Panc1 (cell line): ENCODE measurements at regions not wholly inside any gene's neighbourhood (a gene's known extent, or its start where the extent isn't known, plus 50 kb on each side); places are given as distances from the start of the nearest gene placed in this dataset.

ENCODE experiments used
- ATAC-seq: fragments of 200-7000 bp; cut with Tn5 transposase; 2 replicates; pipeline ENCODE4 v1.9.1; 2020; ENCODE audit warnings: mild to moderate bottlenecking, moderate library complexity
- BruUV-seq: library from RNA; stranded (reverse); fragments of 400-500 nt; replicated peaks from 2 replicates; lab custom pipeline; 2021; lab: Mats Ljungman, UMichigan
- CTCF ChIA-PET: fragments of 300-600 bp; sonication (Branson Sonifier 250); formaldehyde crosslinking; loops from one replicate; lab custom pipeline; 2022; ENCODE audit warnings: antibody characterized with exemption; lab: Charles Lee
- POLR2A ChIA-PET: fragments of 300-600 bp; sonication (Branson Sonifier 250); formaldehyde crosslinking; loops from one replicate; lab custom pipeline; 2022; ENCODE audit warnings: antibody characterized with exemption; lab: Charles Lee
- DNase-seq: peaks from one replicate; pipeline ENCODE4 v3.0.0-alpha.2; 2010; ENCODE audit warnings: low read depth, low spot score
- H3K27ac ChIP-seq: 2 replicates; pipeline ENCODE4 v1.5.1; 2011; ENCODE audit warnings: mild to moderate bottlenecking, low read length, inconsistent platforms
- H3K27me3 ChIP-seq: fragments of 200-500 bp; sonication (Bioruptor generic); 2 replicates; pipeline ENCODE4 v1.6.0; 2014; ENCODE audit warnings: low read length, inconsistent platforms; ENCODE audit not compliant: control insufficient read depth, insufficient read depth
- H3K36me3 ChIP-seq: fragments of 200-500 bp; sonication (Bioruptor generic); 2 replicates; pipeline ENCODE4 v1.5.1; 2014; ENCODE audit warnings: inconsistent platforms, mild to moderate bottlenecking, low read length, moderate library complexity; ENCODE audit not compliant: control insufficient read depth, insufficient read depth
- H3K4me1 ChIP-seq: 2 replicates; pipeline ENCODE4 v1.5.1; 2011; ENCODE audit warnings: inconsistent platforms, mild to moderate bottlenecking, low read length, moderate library complexity; ENCODE audit not compliant: control insufficient read depth, insufficient read depth
- H3K4me3 ChIP-seq, 2 experiments: 2 replicates each; pipeline ENCODE4 v1.5.1; 2011 to 2012; ENCODE audit warnings: low read depth in 2 of 2, low read length in 2 of 2, mild to moderate bottlenecking in 2 of 2, inconsistent platforms in 1 of 2, moderate library complexity in 1 of 2
- H3K9me3 ChIP-seq: fragments of 200-500 bp; sonication (Bioruptor generic); 2 replicates; pipeline ENCODE4 v1.5.1; 2014; ENCODE audit warnings: low read depth, mild to moderate bottlenecking, inconsistent platforms, low read length, moderate library complexity; ENCODE audit not compliant: control insufficient read depth, insufficient read depth
- CTCF ChIP-seq: fragments of 450-650 bp; IDR thresholded peaks from 2 replicates; pipeline ENCODE4 v1.5.1; 2017; ENCODE audit warnings: mild to moderate bottlenecking
- POLR2AphosphoS5 ChIP-seq: IDR thresholded peaks from 2 replicates; pipeline ENCODE4 v1.6.1; 2012; ENCODE audit warnings: mild to moderate bottlenecking, low read depth, low read length, moderate library complexity
- REST ChIP-seq, 2 experiments: IDR thresholded peaks; 2 replicates each; pipeline ENCODE4 v1.6.1; 2011 to 2012; ENCODE audit warnings: low read depth in 2 of 2, control low read depth in 1 of 2, low read length in 1 of 2, mild to moderate bottlenecking in 1 of 2, moderate library complexity in 1 of 2; ENCODE audit not compliant: insufficient read depth in 1 of 2
- SIN3A ChIP-seq: IDR thresholded peaks from 2 replicates; pipeline ENCODE4 v1.6.1; 2012; ENCODE audit warnings: low read depth, mild to moderate bottlenecking, low read length, moderate library complexity, borderline replicate concordance; ENCODE audit not compliant: insufficient read depth
- TCF7L2 ChIP-seq: IDR thresholded peaks from 2 replicates; pipeline ENCODE4 v1.6.1; 2011; ENCODE audit warnings: mild to moderate bottlenecking, low read depth, low read length, inconsistent platforms
- in situ Hi-C: cut with HindIII; loops from 2 replicates; pipeline ENCODE4 v1.10.0; 2016; ENCODE audit warnings: low sequenced_read_pairs, low pct_unique_long_range_greater_than_20kb
- intact Hi-C: fragments of 100-400 bp; cut with micrococcal nuclease; formaldehyde crosslinking; loops from one replicate; pipeline ENCODE4 v1.10.0; 2022; ENCODE audit not compliant: unreplicated experiment

GRCh38 chr4:171622729-171623128, 190.5 kb upstream of the GALNTL6 start:
- ChIA-PET POLR2A (no interaction called here), CTCF (no interaction called here)
- ATAC-seq (no peak), DNase-seq (no peak)
- no peak for TF ChIP-seq POLR2AphosphoS5
- TF ChIP-seq TCF7L2 = no peak
- no peak for TF ChIP-seq CTCF
- no peak for TF ChIP-seq SIN3A
- TF ChIP-seq REST (IDR thresholded peaks at IDR 0.05; ENCODE audit: insufficient read depth in 1 of 2, low read depth in 2 of 2, low read length in 1 of 2) = no peak
- Histone ChIP-seq H3K36me3 (no peaks in the 10 kb centered on the region), H3K27ac (no peak overlapping the region), H3K9me3 (no peaks in the 10 kb centered on the region), H3K27me3 (no peaks in the 10 kb centered on the region), H3K4me1 (no peaks in the 10 kb centered on the region), H3K4me3 (no peak overlapping the region)
- in situ Hi-C loops = no loop called here
- no TSS peak for BruUV-seq
- intact Hi-C loops = no loop called here

- TF ChIP-seq TCF7L2 (no peak), POLR2AphosphoS5 (no peak), SIN3A (no peak)
- intact Hi-C loops = no loop called here
- H3K4me1 ChIP-seq = no peaks in the 10 kb centered on the region
- no peaks in the 10 kb centered on the region for H3K27me3 ChIP-seq
- DNase-seq (no peak), ATAC-seq (no peak)
- ChIA-PET POLR2A (no interaction called here), CTCF (no interaction called here)
- in situ Hi-C loops = no loop called here
- BruUV-seq = no TSS peak
- no peaks in the 10 kb centered on the region for H3K9me3 ChIP-seq
- no peak overlapping the region for H3K4me3 ChIP-seq
- no peaks in the 10 kb centered on the region for H3K36me3 ChIP-seq
- H3K27ac ChIP-seq = no peak overlapping the region
Observed at GRCh38 chr4:171621646-171622045, 191.6 kb upstream of the GALNTL6 start.

- Histone ChIP-seq H3K9me3 (no peaks in the 10 kb centered on the region), H3K27ac (no peak overlapping the region), H3K36me3 (no peaks in the 10 kb centered on the region), H3K27me3 (no peaks in the 10 kb centered on the region), H3K4me3 (no peak overlapping the region), H3K4me1 (no peaks in the 10 kb centered on the region)
- DNase-seq (no peak), ATAC-seq (no peak)
- POLR2A ChIA-PET = no interaction called here
- in situ Hi-C loops = no loop called here
- CTCF ChIA-PET = no interaction called here
- intact Hi-C loops = no loop called here
- no TSS peak for BruUV-seq
- TF ChIP-seq POLR2AphosphoS5 = no peak
- no peak for TF ChIP-seq REST (IDR thresholded peaks at IDR 0.05; ENCODE audit: insufficient read depth in 1 of 2, low read depth in 2 of 2, low read length in 1 of 2)
- TF ChIP-seq CTCF = no peak
- TF ChIP-seq TCF7L2 = no peak
- no peak for TF ChIP-seq SIN3A
Observed at GRCh38 chr4:171612907-171613306, 200.3 kb upstream of the GALNTL6 start.
